HL-60/S4 treated with phorbol 12-myristate 13-acetate at 8.2 ng/mL for 4 days and 3 days (cell line): ENCODE measurements at regions not wholly inside any gene's neighbourhood (a gene's known extent, or its start where the extent isn't known, plus 50 kb on each side); places are given as distances from the start of the nearest gene placed in this dataset.

ENCODE experiments used
- in situ Hi-C: fragments of 300-500 bp; cut with MboI; formaldehyde crosslinking; loops from 2 replicates; pipeline ENCODE4 v1.15.0; 2022; ENCODE audit warnings: low sequenced_read_pairs

GRCh38 chr6:169847141-169847674 is 95.8 kb downstream of the ERMARD start:
- in situ Hi-C loops = no loop called here

DNA sequence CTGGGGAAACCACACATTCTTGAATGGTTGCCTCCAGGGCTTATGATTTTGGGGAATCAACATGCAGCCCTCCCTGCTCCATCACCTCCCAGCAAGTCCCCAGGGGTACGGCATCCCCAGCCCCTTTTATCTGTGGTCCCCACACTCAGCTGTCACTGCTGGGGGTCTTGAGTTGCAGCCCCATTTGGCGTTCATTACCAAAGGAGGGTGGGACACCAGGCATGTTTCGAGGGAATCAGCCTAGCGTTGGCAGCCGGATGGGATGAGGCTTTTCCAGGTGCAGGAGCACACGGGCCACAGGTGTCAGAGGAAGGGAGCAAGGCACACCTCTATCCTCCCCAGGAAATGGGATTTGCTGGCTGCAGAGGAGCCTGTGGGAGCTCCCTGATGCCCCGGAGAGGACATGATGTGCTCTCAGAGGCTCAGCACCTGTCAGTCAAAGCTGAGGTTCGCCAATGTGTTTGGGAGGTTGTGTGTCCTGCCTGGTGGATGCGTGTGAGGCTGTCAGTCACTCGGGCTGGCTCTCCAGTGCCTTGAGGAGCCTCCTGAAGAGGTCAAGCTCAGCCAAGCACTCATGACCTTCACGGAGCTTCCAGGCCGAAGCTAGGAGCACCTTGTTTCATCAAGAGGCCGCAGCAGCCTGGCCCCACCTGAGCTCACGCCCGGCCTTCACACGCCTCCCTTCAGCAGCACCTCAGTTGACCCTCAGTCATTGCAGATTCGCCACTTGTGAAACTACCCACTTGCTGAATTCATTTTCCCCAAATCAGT is 95.0 kb downstream of the ERMARD start:
- in situ Hi-C loops = no loop called here

- in situ Hi-C loops = no loop called here
Observed at GRCh38 chr6:169845426-169846285, 94.2 kb downstream of the ERMARD start.

DNA sequence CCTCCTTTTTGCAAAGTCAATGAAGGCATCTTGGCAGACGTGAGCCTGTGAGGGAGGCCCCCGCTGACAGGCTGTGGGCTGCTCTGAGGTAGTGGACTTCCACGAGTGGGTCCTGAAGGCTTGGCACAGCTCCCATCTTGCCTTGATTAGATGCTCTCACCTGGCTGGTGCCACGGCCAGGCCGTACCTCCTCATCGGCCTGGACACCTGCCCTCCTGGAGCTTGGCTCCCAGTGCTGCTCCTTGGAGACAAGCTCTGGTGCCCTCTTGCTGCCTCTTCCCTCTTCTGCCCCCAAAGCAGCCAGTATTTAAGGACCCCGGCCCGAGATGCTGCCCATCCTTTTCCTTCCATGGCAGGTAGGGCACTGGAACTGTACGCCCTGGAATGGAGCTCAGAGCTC is 93.5 kb downstream of the ERMARD start:
- in situ Hi-C loops = no loop called here

DNA sequence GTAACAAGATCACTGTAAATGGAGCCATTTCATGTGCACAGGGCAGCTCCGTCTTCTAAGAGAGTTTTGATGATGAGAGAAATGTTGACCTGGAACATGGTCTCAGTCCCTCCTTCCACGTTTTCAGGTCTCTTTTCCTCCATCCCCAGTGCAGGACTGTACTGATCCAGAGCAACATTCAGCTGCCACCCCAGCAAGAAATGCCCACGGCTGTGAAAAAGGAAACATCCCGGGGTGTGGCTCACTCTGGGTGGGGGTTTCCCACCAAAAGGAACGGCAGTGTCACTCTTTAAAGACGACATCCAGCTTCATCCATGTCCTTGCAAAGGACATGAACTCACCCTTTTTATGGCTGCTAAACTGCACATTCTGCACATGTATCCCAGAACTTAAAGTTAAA is 92.6 kb downstream of the ERMARD start:
- in situ Hi-C loops = no loop called here

- in situ Hi-C loops = no loop called here
Observed at GRCh38 chr6:169843110-169843509, 91.7 kb downstream of the ERMARD start.

DNA sequence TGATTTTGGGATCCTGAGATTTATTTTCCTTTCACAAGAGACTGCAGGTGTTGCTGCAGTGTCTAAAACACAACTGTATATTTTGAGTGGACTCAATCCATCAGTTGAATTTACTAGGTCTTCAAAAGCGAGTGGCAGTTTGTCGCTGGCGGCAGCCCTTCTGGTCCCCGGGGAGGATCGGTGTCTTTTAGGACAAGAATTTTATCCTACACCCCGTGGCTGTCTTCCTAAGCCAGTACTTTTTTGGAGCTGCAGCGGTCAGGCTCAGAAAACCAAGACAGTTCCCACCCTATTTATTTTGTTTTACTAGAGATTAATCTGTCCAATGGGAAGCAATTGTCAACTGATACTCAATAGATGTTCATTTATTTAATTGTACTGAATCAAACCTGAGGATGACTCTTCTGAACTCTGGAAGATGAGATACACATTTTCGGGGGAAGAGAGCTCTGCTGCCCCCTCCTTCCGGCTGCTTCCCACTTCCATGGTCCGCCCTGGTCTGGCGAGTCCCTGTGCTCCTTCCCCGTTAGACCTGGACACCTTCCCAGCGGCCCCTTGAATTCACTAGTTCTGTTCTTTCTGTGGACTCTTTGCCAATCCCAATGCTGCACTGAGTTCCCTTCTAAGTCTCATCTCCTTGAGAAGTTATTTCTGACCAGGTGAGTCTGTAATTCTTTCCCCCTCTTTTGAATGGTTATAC is 90.6 kb downstream of the ERMARD start:
- in situ Hi-C loops = no loop called here

DNA sequence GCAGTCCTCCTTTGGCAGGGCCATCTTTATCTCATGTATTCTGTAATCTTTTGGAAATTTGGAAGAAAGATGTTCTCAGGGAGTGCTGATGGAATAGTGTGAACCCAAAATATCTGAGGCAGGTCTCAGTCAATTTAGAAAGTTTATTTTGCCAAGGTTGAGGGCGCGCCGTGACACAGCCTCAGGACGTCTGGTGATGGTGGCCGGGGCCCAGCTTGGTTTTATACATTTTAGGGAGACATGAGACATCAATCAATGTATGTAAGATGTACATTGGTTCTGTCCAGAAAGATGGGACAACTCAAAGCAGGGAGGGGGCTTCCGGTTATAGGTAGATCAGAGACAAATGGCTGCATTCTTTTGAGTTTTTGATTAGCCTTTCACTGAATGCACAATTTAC is 89.8 kb downstream of the ERMARD start:
- in situ Hi-C loops = no loop called here

GRCh38 chr6:169839898-169840631 is 88.6 kb downstream of the ERMARD start:
- in situ Hi-C loops = loop anchor here (10.0 kb wide), 1 partner anchor 675 kb away; no protein-coding TSS in a partner anchor

DNA sequence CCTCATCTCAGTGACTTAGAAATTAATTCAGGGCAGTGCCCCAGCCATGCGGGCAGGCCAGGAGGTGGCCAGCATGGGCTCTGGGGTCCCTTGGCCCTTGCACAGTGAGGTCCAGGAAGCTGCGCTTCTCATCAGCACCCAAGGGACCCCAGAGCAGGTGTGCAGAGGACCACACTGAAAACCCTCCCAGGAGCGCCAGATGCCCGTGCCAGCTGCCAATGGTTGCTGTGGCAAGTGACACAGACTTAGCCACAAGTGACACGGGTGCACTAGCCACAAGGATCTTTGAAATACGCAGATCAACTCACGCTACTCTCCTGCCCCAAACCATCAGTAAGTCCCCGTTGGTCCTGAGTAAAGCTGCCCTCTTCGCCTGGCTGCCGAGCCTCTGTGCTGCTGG is 88.1 kb downstream of the ERMARD start:
- in situ Hi-C loops = loop anchor here (10.0 kb wide), 1 partner anchor 675 kb away; no protein-coding TSS in a partner anchor

DNA sequence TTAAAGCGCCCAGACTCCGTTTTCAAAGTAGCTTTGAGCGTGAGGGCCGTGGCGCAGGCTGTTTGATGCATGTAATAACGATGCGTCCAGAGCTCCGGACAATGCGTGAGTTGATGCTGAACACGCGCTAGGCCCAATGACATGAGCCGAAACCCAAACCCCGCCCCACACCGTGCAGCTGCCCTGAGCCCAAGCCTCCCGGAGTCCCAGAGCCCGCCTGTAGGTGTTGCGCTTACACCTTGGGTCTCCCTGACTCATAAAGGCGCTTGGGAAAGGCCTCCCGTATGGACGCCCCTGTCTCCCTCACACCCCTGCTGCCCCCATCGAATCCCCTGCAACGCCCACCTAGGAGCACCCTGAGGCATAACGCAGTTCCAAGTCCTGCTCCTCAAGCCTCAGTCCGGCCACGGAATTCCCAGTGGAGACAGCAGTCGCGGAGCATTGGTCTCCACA is 87.6 kb downstream of the ERMARD start:
- in situ Hi-C loops = loop anchor here (10.0 kb wide), 1 partner anchor 676 kb away; no protein-coding TSS in a partner anchor

- in situ Hi-C loops = loop anchor here (10.0 kb wide), 1 partner anchor 676 kb away; no protein-coding TSS in a partner anchor
Observed at GRCh38 chr6:169838346-169839028, 87.1 kb downstream of the ERMARD start.

- in situ Hi-C loops = loop anchor here (10.0 kb wide), 1 partner anchor 677 kb away; no protein-coding TSS in a partner anchor
Observed at GRCh38 chr6:169837529-169838250, 86.3 kb downstream of the ERMARD start.

DNA sequence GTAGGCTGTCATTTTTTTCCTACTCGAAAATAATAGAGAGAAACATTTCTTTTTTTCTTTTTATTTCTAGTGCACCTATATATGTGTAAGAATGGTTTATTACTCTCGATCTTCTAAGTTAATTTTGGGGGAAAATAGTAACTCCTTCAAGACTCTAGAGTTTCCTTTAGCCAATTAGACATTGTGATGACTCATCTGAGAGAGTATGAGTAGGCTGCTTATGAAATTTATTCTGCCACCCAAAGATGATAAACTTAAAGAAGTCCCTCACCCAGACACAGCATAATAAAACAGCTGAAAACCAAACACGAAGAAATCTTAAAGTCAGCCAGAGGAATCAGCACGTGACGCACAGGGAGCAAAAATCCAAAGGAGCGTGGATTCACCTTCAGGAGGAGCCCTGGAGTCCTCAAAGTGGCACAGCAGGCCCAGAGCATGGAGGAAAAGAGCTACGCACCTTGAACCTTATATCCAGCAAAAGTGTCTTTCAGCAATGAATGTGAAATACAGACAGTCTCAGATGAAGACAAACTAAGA is 81.9 kb downstream of the ERMARD start:
- in situ Hi-C loops = loop anchor here (10.0 kb wide), 1 partner anchor 681 kb away; no protein-coding TSS in a partner anchor

DNA sequence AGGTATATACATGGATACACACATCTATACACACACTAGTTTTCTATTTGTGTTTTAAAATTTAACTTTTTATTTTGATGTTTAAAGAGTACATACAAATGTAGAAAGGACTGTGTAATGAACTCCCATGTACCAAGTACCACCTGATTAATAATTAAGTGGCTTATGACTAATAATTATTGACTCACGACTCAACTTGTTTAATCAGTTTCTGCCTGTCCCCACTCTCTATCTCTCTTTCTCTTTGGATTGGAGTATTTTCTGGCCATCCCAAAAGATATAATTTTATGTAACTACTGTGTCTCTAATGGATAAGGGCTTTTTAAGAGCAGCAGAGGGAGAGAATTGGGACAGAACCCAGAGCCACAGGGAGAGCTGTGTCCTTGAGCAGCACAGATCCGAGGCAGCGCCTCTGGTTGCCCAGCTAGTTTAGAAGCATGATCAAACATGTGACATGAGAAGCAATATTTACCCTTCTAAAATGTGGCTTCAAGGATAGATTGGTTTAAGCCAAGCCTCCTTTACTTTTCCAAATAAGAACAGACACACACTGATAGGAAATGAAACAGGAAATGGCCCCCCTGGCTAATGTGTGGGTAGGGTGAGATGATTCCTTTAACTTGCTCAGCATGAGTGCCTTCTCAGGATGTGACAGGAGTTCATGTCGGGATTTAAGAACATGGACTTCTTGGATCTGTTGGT is 81.0 kb downstream of the ERMARD start:
- in situ Hi-C loops = loop anchor here (10.0 kb wide), 1 partner anchor 682 kb away; no protein-coding TSS in a partner anchor

- in situ Hi-C loops = loop anchor here (10.0 kb wide), 1 partner anchor 683 kb away; no protein-coding TSS in a partner anchor
Observed at GRCh38 chr6:169831450-169832246, 80.2 kb downstream of the ERMARD start.
